NOMO-1 (cell line): ENCODE measurements at regions not wholly inside any gene's neighbourhood (a gene's known extent, or its start where the extent isn't known, plus 50 kb on each side); places are given as distances from the start of the nearest gene placed in this dataset.

Source experiments
- DNase-seq, 2 experiments: peaks; one replicate each; lab custom pipeline; 2025; ENCODE audit not compliant: unreplicated experiment in 2 of 2; lab: John Stamatoyannopoulos, UW

DNA sequence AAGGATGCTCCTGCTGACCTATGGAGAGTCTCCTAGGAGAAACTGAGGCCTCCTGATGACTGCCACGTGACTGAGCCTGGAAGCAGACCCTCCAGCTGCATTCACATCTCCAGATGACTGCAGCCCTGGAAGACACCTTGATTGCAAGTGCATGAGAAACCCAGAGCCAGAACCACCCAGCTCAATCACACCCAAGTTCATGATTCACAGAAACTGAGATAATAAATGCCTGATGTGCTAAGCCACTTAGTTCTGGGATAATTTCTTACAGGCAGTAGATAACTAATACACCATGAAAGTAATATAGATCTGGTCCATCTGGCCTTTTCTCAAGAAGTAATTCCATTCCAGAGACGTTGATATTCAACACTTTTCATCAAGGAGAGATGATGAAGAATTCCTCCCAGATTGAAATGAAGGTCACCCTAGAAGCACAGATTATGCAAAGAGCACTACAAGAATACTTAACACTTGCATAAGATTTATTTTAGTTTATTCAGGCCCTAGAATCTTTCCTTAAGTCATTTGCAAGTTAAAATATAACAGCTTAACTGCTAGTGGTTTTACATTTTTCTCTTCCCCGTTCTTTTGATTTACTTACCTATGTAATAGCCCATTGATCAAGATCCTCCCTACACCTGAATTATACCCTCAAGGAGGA, 208.2 kb upstream of the INHBA start:
- DNase-seq: no peak

DNA sequence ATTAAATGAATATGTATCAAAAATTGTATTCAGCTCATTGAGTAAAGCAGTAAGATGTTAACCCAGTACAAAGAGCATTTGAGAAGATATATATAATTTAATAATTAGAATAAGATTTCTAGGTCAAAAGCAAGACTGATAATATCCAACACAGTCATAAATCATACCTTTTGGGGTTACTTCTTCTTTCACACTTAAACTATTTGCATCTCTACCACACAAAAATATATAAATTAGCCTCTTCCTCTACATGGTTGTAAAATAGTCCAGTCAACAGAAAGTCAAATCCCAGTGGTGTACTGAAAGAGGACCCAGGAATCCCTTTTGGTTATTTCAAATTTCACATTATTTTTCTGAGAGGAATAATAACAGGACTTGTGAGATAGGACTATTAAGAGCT, 204.6 kb upstream of the INHBA start:
- peak in 1 of 2 experiments; percentile 51 for DNase-seq

DNA sequence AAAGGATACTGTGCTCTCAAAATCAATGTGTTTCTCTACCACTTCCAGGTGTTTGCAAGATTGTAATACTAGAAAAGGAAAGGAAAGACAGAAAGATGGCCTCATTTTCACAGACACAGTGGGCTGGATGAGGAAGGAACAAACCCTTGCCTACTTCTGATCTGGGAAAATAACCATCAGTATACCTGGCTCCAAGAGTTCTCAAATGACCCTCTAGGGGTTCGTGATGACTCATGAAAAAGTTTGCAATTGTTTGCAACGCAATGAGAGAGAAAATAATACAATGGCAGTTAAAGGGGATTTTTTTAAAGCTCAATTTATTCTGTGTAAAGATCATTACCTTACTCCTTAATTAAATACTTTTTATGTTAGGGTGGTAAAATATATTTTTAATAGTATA, 197.6 kb upstream of the INHBA start:
- no peak for DNase-seq

DNA sequence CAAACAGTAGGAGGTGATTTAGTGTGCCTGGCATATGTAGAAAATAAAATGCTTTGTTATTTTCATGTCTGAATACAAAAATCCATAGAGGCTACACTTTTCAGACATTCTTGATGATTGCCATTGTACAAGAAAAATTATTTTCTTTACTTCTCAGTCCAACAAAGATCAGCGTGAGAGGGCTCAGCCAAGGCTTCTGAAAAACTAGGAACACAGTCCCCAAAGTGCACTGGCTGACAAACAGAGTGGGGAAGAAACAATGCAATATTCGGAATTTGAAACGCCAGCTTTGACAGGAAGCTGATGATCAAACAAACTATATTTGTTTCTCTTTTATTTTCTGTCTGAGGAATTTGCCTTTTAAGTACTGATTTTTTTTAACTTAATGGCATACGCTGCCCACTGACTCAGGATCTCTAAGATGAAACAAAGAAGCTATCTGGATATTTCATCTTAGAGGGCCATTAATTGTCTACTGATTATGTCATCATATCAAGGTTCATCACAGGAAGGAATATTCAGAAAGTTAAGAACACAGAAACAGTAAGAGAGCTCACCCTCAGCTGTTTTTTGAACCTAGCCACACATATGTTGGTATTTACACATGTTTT, 197.0 kb upstream of the INHBA start:
- DNase-seq: no peak

DNA sequence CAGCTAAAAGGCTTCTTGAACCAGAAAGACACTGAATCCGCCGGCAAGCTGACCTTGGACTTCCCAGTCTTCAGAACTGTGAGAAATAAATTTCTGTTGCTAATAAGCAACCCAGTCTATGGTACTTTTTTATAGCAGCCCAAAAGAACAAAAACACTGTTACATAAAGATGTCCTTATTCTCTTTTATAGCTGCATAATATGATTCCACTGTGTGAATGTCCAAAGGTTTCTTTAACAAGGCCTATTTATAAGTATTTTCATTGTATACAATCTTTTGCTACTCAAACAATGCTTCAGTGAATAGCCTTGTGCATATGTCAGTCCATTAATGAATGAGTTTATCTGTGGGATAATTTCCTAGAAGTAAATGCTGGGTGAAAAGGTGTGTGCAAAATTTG, 190.8 kb upstream of the INHBA start:
- no peak for DNase-seq

DNA sequence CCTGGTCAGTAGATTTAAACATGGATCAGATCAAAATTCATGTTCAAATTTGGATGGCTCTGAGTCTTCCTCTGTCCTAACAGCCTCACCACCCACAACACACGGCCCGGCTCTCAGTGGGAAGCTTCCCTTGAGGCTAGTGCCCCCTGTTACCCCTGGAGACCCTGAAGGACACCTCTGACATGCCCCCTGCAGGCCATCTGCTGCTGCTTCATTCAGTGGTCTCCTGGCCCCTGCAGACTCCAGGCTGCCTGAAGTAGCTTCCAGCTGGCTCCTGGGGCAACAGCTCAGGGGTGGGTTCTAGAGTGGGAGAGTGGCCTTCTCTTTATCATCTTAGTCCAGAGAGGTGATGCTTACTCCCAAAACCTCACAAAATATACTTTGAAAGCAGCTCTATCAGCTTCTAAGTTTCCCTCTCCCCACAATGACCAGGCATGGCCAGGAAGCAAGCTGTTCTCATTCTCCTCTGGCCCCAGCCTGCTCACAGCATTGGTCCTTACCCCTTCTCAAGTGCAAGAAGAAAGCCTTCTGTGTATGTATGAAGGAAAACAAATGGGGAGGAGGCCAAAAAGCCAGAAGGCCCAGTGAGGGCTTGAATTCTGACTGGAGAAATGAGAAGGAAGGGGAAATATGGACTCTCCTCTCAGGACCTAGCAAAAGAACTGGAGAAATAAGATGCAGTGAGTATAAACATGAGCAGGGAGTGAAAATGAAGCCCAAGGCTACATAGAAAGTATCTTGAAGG, 189.6 kb upstream of the INHBA start:
- DNase-seq: no peak

DNA sequence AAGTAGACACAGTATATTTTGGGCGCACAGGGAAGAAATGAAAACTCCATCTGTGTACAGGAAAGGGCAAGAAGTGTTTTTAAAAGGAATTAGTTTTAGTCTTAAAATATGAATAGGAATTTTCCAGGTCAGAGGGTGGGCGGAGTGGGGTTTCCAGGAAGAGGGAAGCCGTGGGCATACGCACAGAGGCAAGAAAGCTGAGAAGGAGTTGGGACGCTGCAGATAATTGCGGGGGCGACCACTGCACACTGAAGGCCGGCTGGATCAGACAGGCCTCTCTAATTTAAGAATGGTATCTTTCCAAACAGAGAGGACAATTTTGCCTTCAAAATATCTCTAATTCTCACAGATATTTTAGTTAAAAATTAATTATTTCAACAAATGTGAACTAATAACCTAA, 189.1 kb upstream of the INHBA start:
- DNase-seq: no peak

DNA sequence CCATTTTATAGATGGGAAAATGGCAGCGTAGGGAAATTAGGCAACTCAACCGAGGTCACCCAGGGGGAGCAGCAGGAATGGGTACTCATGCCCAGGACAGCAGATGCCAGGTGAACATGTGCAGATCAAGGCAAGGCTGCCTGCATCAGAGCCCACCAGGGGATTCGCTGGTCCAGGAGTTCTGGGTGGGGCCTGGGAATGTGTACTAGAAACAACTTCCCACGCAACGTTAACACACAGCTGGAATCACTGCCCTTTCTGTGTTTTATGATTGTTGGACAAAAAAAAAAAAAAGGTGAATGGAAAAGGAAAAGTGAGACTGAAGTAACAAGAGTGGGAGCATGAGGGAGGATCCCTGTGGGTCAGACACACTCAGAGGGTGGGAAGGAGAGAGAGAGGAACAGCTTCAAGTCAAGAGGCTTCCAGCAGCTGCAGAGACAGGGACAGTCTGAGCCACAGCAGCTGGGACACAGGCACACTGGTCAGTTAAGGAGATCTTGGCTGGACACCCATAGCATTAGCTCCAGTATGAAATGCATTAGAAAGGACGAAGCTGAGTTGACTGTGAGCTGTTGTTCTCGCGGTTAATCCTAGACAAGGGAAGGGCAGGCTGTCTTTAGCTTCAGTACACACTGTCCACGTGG, 187.9 kb upstream of the INHBA start:
- no peak for DNase-seq

DNA sequence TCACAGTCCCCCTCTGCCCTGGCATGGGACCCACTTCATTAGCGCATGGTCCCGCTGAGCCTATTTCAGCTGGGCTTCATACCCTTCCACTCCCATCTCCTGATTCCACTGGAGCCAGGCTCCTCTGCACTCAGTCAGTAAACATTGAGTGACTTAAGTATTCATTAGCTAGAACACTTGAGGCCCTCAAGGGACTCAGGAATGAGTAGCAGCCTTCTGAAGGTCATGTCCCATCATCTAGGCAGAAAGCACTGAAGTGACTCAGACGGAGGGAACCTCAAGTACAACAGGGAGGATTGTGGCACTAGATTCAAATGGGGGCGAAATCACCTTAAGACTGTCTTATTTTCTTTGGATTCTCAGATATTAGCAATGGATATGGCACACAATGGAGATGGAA, 186.6 kb upstream of the INHBA start:
- no peak for DNase-seq

DNA sequence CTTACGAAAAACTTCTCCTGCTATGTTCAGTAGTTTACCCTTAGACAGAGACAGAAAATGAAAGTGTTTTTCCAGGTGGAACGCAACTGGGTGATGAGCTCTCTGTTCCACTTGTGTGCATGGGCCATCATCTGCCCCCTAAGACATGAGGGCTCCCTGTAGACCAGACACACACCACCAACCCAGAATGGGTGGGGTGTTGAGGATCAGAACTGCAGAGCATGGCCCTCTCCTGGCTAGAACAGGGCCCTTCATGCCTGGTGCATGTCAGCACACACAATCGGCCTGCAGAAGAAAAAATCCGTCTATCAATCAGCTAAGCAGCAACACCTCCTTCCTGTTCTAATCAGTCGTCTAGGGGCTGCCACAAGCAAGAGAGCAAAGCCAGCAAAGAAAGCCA, 186.2 kb upstream of the INHBA start:
- no peak for DNase-seq

DNA sequence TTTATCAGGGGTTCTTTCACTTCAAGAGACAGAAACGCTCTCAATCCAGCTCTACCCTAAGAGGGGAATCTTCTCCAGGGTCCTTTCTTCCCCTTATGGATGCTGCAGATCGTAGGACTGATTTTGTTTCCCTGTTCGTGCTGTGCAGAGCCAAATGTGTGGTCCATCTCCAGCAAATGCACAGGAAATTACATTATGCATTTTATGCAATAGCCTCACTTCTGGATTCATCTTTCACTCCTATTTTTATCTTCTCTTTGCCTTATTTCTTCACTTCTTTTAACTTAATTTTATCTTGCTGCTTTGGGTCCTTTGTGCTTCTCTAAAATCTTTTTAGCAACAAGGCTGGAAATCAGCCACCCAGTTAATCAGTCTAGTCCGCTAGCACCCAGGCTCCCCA, 184.5 kb upstream of the INHBA start:
- peak; percentile 34 to 78 for DNase-seq

DNA sequence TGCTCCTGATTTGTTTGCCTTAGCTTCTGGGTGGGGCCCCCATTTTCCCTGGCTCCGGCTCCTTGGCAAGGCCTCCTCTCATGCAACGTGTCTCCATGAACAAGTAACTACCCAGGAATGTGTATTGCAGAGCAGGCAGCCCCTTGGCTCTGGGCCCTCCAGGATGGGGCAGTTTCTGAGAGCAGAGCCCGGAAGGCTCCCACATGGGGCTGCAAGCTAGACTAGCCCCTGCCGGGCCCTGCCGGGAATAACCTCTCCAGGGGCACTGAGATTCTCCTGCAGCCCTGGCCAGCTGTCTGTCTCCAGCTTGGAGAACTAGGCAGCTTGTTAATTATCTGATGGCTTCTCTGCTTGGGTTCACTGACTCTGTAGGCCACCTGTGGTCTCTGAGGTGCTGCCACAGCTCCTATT, 184.0 kb upstream of the INHBA start:
- DNase-seq: no peak

DNA sequence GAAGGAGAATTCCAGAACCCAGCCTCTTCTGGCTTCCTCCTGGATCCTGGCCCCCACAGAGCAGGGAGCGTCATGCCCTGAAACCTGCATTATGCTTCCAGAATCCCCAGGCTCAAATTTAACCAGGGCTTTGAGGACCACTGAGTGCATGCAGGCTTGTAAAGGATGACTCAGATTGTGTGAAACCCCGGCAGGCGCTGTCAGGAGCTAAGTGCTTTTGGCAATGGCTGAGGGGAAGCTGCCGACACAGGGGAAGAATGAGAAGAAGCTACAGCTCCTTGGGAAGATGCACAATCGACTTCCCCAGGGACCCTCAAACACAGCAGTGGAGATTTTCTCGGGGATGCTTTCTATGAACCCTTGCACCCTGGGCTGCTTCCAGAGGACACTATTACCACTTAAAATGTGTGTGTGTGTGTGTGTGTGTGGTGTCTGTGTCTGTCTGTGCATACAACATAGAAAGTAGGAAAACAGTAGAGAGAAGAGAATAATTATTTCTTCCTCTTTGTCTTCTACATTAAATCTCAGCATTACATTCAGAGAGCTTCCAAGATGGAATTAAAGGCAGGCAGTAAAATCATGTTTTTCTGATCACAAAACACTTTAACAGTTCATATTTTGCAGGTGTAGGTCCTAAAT, 183.5 kb upstream of the INHBA start:
- DNase-seq: peak in 1 of 2 experiments; percentile 49

DNA sequence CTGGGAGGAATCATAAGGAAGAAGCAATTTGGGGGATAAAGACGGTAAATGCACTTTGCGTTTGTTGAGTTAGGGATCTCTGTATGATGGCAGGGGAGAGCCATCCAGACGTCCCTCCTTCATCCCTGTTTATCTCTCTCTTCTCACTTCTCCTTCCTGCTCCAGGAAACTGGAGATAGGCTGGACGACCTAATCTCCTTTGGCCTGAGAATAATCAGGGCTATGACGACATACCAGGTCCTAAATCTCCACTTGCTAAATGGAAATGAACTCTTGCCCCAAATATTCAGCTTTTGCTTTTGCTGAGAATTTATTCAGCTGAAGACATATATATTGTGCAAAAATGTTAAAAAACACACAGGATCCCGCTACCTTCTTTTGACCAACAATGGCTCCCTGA, 182.9 kb upstream of the INHBA start:
- DNase-seq: no peak

DNA sequence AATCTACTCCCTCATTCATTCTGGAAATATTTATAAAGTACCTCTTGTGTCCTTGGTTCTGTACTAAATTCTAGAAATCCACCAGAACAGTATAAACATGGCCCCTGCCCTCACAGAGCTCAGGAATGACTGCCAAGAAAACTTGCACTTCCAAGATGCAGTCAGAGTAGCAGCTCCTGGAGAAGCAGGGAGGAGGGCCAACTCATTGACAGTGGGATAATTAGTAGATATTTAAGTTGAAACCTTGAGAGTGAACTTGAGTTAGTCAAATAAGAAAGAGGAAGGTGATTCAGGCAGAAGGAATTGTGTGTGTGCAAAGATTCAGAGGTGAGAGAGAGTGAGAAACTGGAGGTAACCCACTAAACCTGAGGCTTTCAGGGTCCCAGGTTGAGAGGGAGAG, 182.2 kb upstream of the INHBA start:
- DNase-seq: no peak

DNA sequence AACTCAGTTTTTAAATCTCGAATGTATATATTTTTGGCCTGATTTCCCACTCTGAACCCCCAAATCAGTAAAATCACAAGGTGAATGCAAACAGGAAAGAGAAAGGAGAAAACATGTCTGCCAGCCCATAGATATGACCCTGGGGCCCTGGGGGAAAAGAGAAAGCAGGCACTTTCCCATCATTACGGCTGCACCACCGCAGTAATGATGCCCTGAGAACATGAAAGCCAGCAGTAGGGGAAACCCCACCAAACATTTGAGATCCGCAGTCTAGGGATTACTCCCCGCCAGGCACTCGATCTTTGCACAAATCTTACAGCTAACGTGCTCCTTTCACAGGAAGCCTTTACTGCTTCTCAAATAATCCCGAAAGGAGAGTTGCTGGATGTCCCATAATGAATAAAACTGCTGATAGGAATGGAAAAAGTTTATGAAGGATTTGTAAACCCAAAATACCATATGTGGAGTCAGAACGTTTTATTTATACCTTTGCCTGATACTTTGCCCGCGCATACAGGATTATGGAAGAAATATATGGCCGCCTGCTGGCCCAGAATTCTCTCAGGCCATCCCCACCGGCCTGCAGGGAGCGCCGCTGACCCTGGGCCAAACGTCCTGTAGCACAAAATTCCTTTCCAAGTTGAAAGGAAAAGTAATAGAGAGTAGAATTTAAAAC, 180.0 kb upstream of the INHBA start:
- DNase-seq: no peak

DNA sequence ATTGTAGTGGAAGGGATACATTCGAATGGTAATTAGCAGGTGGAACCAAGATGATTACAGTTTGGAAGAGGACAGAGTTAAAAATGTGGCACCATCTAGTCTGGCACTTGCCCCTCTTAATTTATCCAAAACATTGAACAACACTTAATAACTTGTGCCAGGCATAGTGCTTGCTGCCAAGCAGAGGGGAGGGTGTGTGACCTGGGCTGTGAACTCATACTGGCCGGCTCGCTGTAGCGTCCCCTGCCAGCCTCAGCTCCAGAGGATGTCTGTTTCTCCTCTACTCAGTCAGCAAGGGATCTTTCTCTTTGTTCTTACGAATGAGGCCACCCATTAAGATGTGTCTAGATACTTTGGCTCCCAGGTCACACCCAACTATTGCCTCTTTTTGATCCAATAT, 179.4 kb upstream of the INHBA start:
- DNase-seq: no peak

DNA sequence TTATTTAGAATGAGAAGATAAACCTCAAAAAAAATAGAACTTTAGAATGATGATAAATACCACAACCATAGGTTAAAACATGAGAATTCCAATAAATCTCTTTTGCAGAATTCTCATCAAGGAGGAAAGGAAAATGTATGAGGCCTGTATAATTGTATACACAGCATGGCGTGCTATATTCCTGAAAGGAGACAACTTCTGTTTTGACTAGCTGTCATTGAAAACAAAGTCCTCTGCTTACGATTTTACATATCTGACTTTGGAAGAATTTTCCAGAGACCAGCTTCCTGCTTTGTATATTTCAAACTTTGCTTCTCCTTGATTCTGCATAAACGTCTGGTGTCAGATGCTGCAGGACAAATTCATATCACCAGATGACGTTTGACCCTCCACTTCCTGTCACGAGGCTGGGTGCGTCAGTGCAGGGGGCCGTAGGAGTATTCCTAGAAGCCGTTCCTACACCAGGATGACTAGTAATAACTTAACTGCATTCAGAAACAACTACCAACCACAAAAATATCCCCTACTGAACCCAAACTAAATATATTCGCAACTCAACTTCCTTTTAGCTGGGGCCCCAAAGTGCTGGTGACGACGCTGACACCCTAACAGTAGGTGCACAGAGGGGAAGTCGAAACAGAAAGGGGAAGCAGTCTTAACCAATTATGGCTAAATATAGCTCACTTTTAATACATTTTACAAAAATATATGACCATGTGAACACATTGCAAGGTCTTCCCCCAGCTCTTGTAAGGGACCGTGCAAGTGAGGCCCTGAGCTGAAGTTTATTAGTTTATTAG, 178.6 kb upstream of the INHBA start:
- peak; percentile 98 to 99 for DNase-seq

DNA sequence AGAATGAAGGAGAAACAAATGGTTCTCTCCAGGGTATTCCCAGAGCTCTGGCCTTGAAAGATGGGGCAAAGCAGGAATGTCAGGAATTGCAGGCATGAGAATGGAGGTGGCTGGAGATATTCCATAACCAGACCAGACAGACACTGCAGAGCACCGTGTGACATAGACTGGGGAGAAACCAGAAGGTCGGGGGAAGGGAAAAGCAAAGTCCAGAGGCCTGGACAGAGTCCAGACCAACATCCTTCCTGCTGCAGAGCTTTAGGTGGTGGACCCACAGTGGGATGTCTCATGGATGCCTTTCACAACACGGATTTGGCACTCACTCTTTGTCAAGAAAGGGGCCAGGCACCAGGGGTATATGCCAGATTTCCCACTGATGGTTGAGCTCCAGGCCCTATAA, 177.2 kb upstream of the INHBA start:
- no peak for DNase-seq

DNA sequence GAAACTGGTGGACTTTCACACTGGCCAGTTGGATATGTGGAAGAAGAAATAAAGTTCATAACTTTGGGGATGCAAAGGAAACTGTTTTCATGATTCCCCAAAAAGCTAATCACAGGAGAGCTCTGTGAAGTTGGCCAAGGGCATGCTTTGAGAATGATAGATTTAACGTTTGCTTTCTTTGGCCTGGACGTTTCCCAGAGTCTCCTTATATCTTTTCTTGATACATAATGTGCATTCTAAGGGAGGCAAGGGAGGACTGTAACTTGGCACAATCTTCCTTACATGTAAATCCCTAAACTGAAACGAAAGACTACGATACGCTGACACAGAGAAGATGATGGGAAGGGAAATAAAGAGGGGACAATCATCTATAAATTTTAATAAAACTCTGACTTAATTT, 176.5 kb upstream of the INHBA start:
- no peak for DNase-seq
